ENCODE measurements at regions not wholly inside any gene's neighbourhood (a gene's known extent, or its start where the extent isn't known, plus 50 kb on each side); places are given as distances from the start of the nearest gene placed in this dataset.

DNA sequence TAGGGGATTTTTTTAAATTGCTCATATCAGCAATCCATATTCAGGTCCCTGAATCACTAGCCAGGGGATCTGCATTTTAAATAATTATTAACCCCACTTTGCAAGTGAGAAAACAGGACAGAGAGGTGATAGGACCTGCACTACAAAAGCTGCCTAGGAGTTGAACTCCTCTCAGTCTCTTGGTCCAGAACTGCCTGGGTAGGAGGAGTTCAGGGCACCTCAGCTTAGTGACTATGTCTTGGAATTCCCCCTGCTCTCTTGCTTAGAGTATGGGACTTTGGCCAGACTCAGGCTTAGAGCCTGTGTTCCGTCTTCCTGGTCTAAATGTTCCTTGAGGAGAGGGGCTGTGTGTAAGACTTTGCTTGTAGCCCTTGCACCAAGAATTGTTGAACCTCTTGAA, 68.2 kb upstream of the WSCD2 start:
- no peaks in the 10 kb centered on the region for H3K36me3 Mint-ChIP-seq (ENCODE audit: low read depth)
- Histone ChIP-seq H3K36me3 (ENCODE audit: control insufficient read depth, insufficient read depth, low read length) (no peaks in the 10 kb centered on the region), H3K9me3 (ENCODE audit: control insufficient read depth, low read length) (no peaks in the 10 kb centered on the region), H3K4me3 (ENCODE audit: low read length) (no peak overlapping the region), H3K27me3 (ENCODE audit: control insufficient read depth, insufficient read depth, low read length, poor library complexity, severe bottlenecking) (peaks cover 13% of the 10 kb centered on the region), H3K27ac (ENCODE audit: low read depth, low read length) (no peak overlapping the region), H3K9ac (ENCODE audit: extremely low read depth, low read length, poor library complexity, severe bottlenecking) (no peak overlapping the region), H3K4me1 (ENCODE audit: control insufficient read depth, insufficient read depth, low read length) (no peaks in the 10 kb centered on the region)
- no peaks in the 10 kb centered on the region for H3K4me1 Mint-ChIP-seq
- no peak overlapping the region for H3K27ac Mint-ChIP-seq
- no peak overlapping the region for H3K4me3 Mint-ChIP-seq
- no peaks in the 10 kb centered on the region for H3K9me3 Mint-ChIP-seq
- WGBS, 2 experiments (ENCODE audit: insufficient coverage in 1 of 2, insufficient read length in 1 of 2), result 88 to 94% methylated on average over 1 of the region's 1 CpG
- DNase-seq, result no peak
- peaks cover 36% of the 10 kb centered on the region for H3K27me3 Mint-ChIP-seq (ENCODE audit: insufficient read depth)
- no peak for TF ChIP-seq CTCF (conservative IDR thresholded peaks at IDR 0.05)

- no peak overlapping the region for H3K27ac ChIP-seq (ENCODE audit: low read depth, low read length)
- 33 to 57% methylated on average over 1 to 3 of the region's 3 CpGs for WGBS, 2 experiments (ENCODE audit: insufficient coverage in 1 of 2, insufficient read length in 1 of 2)
- no peaks in the 10 kb centered on the region for H3K9me3 ChIP-seq (ENCODE audit: control insufficient read depth, low read length)
- Mint-ChIP-seq H3K4me1 (no peaks in the 10 kb centered on the region), H3K27me3 (ENCODE audit: insufficient read depth) (peaks cover 21% of the 10 kb centered on the region), H3K9me3 (no peaks in the 10 kb centered on the region), H3K36me3 (ENCODE audit: low read depth) (no peaks in the 10 kb centered on the region), H3K4me3 (no peak overlapping the region), H3K27ac (no peak overlapping the region)
- no peak overlapping the region for H3K9ac ChIP-seq (ENCODE audit: extremely low read depth, low read length, poor library complexity, severe bottlenecking)
- peak; percentile 75 for DNase-seq
- no peak overlapping the region for H3K4me3 ChIP-seq (ENCODE audit: low read length)
- no peaks in the 10 kb centered on the region for H3K4me1 ChIP-seq (ENCODE audit: control insufficient read depth, insufficient read depth, low read length)
- peak; percentile 83 for TF ChIP-seq CTCF (conservative IDR thresholded peaks at IDR 0.05)
- H3K36me3 ChIP-seq (ENCODE audit: control insufficient read depth, insufficient read depth, low read length), result no peaks in the 10 kb centered on the region
- H3K27me3 ChIP-seq (ENCODE audit: control insufficient read depth, insufficient read depth, low read length, poor library complexity, severe bottlenecking), result no peaks in the 10 kb centered on the region
These were observed 65.9 kb upstream of the WSCD2 start for GRCh38 chr12:108063192-108063591.

DNA sequence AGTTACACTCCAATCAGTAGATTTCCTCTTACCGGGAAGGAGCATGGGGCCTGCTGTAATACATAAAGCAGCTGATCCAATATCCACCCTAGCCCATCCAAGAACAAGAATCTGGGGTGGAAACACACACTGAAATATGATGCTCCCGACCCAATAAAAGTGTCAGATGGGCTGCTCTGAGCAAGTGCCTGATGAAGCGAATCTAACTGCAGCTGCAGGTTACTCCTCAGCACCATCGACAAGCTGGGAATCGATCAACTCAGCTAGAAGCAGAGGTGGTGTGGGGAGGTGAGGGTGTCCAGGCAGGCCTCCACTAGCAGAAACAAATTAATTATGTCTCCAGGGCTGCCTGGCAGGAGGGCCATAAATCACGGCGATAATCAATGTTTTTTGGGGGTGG, 64.0 kb upstream of the WSCD2 start:
- H3K4me1 Mint-ChIP-seq, result no peaks in the 10 kb centered on the region
- Histone ChIP-seq H3K9me3 (ENCODE audit: control insufficient read depth, low read length) (no peaks in the 10 kb centered on the region), H3K27me3 (ENCODE audit: control insufficient read depth, insufficient read depth, low read length, poor library complexity, severe bottlenecking) (no peaks in the 10 kb centered on the region), H3K9ac (ENCODE audit: extremely low read depth, low read length, poor library complexity, severe bottlenecking) (no peak overlapping the region), H3K27ac (ENCODE audit: low read depth, low read length) (no peak overlapping the region), H3K4me3 (ENCODE audit: low read length) (no peak overlapping the region), H3K4me1 (ENCODE audit: control insufficient read depth, insufficient read depth, low read length) (no peaks in the 10 kb centered on the region), H3K36me3 (ENCODE audit: control insufficient read depth, insufficient read depth, low read length) (no peaks in the 10 kb centered on the region)
- DNase-seq, result no peak
- 67 to 85% methylated on average over 1 to 7 of the region's 7 CpGs for WGBS, 2 experiments (ENCODE audit: insufficient coverage in 1 of 2, insufficient read length in 1 of 2)
- no peak overlapping the region for H3K27ac Mint-ChIP-seq
- no peak overlapping the region for H3K4me3 Mint-ChIP-seq
- H3K27me3 Mint-ChIP-seq (ENCODE audit: insufficient read depth), result peaks cover 16% of the 10 kb centered on the region
- no peaks in the 10 kb centered on the region for H3K9me3 Mint-ChIP-seq
- TF ChIP-seq CTCF (conservative IDR thresholded peaks at IDR 0.05), result no peak
- H3K36me3 Mint-ChIP-seq (ENCODE audit: low read depth), result no peaks in the 10 kb centered on the region
